GM21825 (cell line): ENCODE measurements at regions not wholly inside any gene's neighbourhood (a gene's known extent, or its start where the extent isn't known, plus 50 kb on each side); places are given as distances from the start of the nearest gene placed in this dataset.
"Not testable (repeated sequence)": the region's sequence is repeated elsewhere in the genome, so short reads cannot be mapped to it uniquely, and the experiment has no call there.

Source experiments
- ATAC-seq: cut with Tn5 transposase; IDR thresholded peaks from one replicate; pipeline ENCODE4 v1.9.1; 2021; ENCODE audit warnings: mild to moderate bottlenecking, moderate library complexity; ENCODE audit not compliant: unreplicated experiment

DNA sequence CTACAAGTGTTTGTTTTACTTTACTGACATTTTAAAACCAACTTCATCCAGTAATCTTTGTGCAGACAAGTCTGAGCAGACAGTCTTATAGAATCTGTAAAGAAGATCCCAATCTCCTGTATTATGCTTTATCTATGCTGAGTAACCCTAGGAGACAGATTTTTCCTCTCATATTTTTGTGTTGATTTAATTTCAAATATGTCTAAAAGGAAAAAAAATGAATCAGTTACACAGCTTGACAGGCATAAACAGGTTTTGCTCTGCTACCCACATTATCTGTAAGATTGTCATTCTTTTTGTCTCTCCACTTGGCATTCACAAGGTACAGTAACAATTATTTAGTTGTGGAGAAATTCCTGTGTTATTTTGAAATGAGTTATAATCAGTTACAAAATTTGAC is 415.0 kb downstream of the NYAP2 start:
- no peak for ATAC-seq

DNA sequence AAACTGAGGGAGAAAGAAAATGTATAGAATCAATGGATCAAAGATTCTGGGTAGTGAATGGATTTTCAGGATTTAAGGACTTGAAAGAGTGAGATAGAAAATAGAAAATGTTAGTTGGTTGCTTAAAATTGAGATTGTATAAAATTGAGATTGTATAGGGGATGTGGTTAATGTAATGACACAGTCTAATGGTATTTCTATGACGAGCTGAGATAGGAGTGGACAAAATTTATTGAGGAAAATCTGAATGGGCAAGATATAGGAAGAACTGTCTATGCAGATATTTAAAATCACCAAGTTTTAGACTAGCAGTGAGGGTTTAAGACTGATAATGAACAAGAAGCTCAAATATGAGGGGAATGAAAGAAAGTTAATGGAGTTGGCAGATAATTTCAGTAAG is 406.6 kb downstream of the NYAP2 start:
- ATAC-seq: no peak

- ATAC-seq: not testable (repeated sequence)
Observed at GRCh38 chr2:225802076-225802475, 402.6 kb downstream of the NYAP2 start.

DNA sequence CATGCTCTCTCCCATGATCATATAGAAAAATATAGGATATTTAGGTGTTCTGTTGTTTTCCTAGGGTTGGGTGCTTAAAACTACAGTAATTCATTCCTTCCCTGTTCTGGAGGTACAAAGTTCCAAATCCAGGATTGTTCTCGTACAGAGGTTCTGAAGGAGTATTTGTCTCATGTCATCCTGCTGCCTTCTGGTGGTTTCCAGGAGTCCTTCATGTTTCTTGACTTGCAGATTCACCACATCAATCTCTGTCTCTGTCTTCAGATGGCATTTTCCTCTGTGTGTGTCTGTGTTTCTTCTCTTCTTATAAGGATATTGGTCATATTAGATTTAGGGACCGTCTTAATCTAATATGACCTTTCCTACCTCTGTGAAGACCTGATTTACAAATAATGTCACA is 397.9 kb downstream of the NYAP2 start:
- no peak for ATAC-seq

DNA sequence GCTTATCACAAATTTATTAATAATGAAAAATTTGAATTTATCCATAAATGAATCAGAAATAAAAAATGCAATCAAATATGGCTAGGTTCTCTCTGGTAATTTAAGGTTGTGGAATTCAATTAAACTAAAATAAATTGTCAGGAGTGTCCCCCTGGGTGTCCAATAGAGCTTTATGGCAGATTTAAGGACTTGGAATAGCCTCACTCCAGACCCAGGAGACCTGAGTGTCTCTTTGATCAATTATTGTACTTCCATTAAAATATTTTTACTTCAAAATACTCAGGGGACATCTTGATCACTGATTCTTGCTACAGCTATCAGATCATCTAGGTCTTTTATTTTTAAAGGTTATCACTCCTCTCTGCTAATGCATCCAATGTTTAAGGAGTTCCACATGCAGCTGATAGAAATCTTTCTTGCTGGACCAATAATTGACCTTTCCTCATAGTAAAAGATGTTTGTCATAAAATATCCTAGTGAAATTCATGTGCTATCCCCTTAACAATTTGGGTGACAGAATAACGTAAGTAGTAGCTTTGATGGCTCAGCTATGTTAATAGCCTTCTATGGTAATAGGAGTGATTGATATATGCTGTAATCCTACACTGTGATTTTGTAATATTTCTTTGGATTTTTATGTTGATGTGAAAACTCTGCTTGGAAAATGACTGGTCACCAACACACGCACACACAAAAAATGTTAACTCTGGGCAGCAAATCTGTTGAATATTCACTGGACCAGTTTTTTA is 395.3 kb downstream of the NYAP2 start:
- ATAC-seq: no peak

GRCh38 chr2:225793736-225794550 is 394.4 kb downstream of the NYAP2 start:
- no peak for ATAC-seq

DNA sequence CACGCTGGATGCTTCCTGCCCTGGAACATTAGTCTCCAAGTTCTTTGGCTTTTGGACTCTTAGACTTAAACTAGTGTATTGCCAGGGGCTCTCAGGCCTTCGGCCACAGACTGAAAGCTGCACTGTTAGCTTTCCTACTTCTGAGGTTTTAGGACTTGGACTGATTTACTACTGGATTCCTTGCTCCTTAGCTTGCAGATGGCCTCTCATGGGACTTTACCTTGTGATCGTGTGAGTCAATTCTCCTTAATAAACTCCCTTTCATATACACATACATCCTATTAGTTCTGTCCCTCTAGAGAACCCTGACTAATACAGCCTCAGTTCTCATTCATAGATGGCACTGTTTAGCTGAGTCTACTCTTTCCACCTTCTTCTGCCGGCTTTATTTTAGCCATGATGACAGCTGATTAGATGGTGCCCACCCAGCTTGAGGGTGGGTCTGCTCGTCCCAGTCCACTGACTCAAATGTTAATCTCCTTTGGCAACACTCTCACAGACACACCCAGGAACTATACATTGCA is 389.1 kb downstream of the NYAP2 start:
- no peak for ATAC-seq

DNA sequence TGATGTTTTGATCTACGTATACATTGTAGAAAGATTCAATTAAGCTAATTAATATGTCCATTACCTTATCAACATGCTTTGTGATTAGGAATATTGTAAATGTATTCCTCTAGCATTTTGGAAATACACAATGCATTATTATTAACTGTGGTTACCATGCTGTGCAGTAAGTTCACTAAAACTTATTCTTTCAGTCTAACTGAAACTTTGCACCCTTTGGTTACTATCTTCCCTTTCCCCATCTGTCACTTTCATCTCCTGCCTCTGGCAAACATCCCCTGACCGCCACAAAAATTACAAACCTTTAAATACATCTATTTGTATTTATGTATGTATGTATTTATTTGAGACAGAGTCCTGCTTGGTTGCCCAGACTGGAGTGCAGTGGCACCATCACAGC is 388.0 kb downstream of the NYAP2 start:
- ATAC-seq: no peak

GRCh38 chr2:225781991-225782390 is 382.5 kb downstream of the NYAP2 start:
- ATAC-seq: no peak

GRCh38 chr2:225781145-225781544 is 381.6 kb downstream of the NYAP2 start:
- ATAC-seq: no peak

GRCh38 chr2:225779829-225780228 is 380.3 kb downstream of the NYAP2 start:
- ATAC-seq: no peak

DNA sequence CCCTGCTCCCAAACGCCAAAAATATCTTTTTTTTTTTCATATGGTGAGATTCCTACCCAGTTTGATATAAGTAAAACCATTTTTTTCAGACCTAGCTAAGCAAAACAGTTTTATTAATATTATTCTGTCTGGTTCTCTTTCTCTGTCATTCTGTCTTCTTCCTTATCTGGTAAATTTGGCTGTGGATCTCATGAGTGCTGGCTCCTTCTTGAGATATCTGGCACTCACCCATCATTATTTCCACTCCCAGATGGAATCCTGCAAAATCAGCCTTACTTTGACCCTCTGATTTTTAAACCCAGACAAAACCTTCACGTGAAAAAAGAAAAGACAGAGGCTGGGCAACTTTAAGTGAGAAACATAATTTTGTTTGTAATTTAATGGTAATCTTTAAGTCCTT is 373.6 kb downstream of the NYAP2 start:
- ATAC-seq: no peak

DNA sequence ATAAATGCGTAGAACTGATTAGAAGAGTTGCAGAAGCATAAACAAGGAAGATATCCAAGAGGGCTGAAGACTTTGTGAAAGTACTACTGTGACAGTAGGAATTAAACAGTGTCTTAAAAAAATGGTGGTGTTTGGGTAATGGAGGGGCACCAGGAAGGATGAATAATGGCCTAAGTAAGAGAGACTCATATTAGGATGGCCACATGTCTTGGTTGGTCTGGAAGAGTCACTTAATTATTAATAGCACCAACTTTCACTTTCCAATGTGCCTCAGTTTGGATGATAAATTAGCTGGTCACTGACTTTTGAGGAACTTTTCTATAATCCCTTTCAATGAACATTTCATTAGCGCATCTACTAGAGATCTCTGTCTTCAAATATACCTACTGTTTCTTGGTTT is 372.2 kb downstream of the NYAP2 start:
- peak; percentile 44 for ATAC-seq

GRCh38 chr2:225768741-225769140 is 369.2 kb downstream of the NYAP2 start:
- no peak for ATAC-seq

GRCh38 chr2:225766431-225766830 is 366.9 kb downstream of the NYAP2 start:
- ATAC-seq: no peak

DNA sequence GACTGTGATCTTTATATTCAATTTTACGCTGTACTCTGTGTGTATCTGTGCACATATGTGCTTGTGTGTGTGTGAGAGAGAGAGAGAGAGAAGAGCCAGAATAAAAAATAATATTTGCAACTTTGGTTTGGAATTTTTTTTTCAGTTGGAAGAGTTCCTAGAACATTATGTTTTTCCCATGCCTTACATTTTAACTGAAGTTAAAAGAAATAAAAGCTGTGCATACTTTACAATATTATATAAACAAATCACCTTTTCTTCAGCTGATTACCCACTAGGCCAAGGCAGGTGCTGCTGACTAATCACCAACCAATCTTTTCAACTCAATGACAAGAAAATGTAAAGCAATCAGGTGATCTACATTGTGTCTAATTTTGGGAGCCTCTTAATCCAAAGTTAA is 366.3 kb downstream of the NYAP2 start:
- no peak for ATAC-seq

DNA sequence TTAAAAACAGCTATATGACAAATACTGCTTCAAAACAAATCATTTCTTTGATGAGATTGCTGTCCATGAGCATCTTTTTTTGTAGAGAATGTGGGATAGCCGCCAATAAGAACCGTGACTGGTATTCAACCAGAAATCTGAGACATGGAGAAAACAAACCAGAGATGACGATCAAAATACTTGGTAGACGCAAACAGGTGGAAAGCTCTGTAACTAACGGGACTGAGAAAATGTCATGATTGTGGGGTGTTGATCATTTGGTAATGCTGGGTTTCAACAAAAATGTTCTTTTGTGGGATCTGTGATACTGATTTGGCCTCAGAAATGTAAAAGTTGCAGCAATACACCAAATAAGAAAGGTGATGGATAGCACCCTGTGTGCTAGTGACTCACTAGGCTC is 364.8 kb downstream of the NYAP2 start:
- ATAC-seq: no peak

- ATAC-seq: no peak
Observed at GRCh38 chr2:225763711-225764110, 364.2 kb downstream of the NYAP2 start.

- no peak for ATAC-seq
Observed at GRCh38 chr2:225761396-225761795, 361.9 kb downstream of the NYAP2 start.

DNA sequence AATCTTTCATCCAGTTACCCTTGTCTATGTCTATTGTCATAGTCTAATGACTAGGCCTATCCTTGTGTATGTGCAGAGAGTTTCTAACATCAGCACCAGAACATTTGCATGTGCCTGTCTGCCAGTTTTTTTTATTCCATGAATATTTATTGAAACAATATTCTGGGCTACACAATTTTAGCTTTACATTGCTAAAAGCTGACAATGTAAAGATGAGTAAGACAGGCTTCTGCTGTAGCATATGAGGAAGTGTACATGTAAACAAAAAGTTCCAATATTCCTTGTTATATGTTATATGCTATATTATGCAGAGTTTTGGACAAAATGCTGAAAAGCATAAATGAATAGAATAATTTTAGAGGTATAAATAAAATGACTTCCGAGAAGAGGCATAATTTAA is 357.7 kb downstream of the NYAP2 start:
- ATAC-seq: no peak

DNA sequence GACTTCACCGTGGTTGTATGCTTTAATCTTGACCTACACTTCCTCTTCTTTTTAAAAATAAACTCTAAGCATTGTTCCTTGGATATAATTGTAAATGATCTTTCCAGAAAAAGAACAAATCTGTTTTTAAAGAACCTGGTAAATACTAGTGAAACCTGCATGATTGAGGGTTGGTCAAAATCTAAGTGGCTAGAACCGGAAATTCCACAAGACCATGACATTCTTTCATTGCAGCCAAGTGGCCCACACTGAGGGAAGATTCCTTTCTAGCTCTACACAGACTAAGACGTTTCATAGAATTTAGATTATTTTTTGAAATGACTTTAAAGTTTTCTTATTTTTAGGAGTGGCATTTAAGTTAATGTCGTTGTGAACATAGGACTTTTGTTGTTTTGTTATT is 356.7 kb downstream of the NYAP2 start:
- no peak for ATAC-seq

- no peak for ATAC-seq
Observed at GRCh38 chr2:225748609-225749008, 349.1 kb downstream of the NYAP2 start.
